CD14-positive monocyte (primary cell): ENCODE measurements at regions not wholly inside any gene's neighbourhood (a gene's known extent, or its start where the extent isn't known, plus 50 kb on each side); places are given as distances from the start of the nearest gene placed in this dataset.

Source experiments
- DNase-seq, 3 donors: peaks; one replicate each; pipeline ENCODE4 v3.0.0-alpha.2; 2011 to 2022
- H2AFZ ChIP-seq: 2 replicates; pipeline ENCODE4 v1.6.0; 2012; ENCODE audit warnings: mild to moderate bottlenecking, low read depth, low read length, inconsistent platforms; ENCODE audit not compliant: insufficient read depth, poor library complexity, severe bottlenecking
- H3K27ac ChIP-seq, 2 donors: 1 replicate in 1 of 2; 2 replicates in 1 of 2; pipeline ENCODE4 v1.5.1; 2012 to 2013; ENCODE audit warnings: low read length in 2 of 2, control low read depth in 1 of 2, inconsistent platforms in 1 of 2, low read depth in 1 of 2, mild to moderate bottlenecking in 1 of 2
- H3K27me3 ChIP-seq, 2 donors: one replicate each; pipeline versions ENCODE4 v1.6.0 to v1.6.1; 2011 to 2013; ENCODE audit warnings: low read length in 2 of 2; ENCODE audit not compliant: control insufficient read depth in 2 of 2, insufficient read depth in 2 of 2
- H3K36me3 ChIP-seq, 2 donors: replicated peaks in 1 of 2; 1 replicate in 1 of 2; 2 replicates in 1 of 2; pipeline versions ENCODE4 v1.5.1 to v1.6.1; 2012 to 2013; ENCODE audit warnings: low read length in 2 of 2, control low read depth in 1 of 2, inconsistent platforms in 1 of 2, mild to moderate bottlenecking in 1 of 2; ENCODE audit not compliant: insufficient read depth in 2 of 2, control insufficient read depth in 1 of 2
- H3K4me1 ChIP-seq, 2 donors: 1 replicate in 1 of 2; 2 replicates in 1 of 2; pipeline versions ENCODE4 v1.5.1 to v1.6.1; 2012 to 2013; ENCODE audit warnings: low read length in 2 of 2, control low read depth in 1 of 2, inconsistent platforms in 1 of 2, mild to moderate bottlenecking in 1 of 2, moderate library complexity in 1 of 2; ENCODE audit not compliant: insufficient read depth in 2 of 2, control insufficient read depth in 1 of 2
- H3K4me2 ChIP-seq: replicated peaks from 2 replicates; pipeline ENCODE3; 2012; ENCODE audit warnings: low read length, moderate library complexity, mild to moderate bottlenecking; ENCODE audit not compliant: poor library complexity, severe bottlenecking; ENCODE audit errors: extremely low read depth
- H3K4me3 ChIP-seq, 3 experiments: fragments of 200-600 bp in 1 of 3; sonication (generic) in 1 of 3; replicated peaks in 1 of 3; 1 replicate in 2 of 3; 2 replicates in 1 of 3; pipeline ENCODE4 v1.5.1; 2011 to 2013; ENCODE audit warnings: low read length in 3 of 3, mild to moderate bottlenecking in 3 of 3, control low read depth in 2 of 3, low read depth in 2 of 3, inconsistent platforms in 1 of 3, moderate library complexity in 1 of 3
- H3K79me2 ChIP-seq: 2 replicates; pipeline ENCODE4 v1.6.0; 2012; ENCODE audit warnings: mild to moderate bottlenecking, control low read depth, inconsistent platforms, low read length, moderate library complexity; ENCODE audit not compliant: insufficient read depth
- H3K9ac ChIP-seq: 2 replicates; pipeline ENCODE4 v1.6.0; 2017; ENCODE audit warnings: low read length, mild to moderate bottlenecking; ENCODE audit not compliant: insufficient read depth, poor library complexity, severe bottlenecking
- H3K9me3 ChIP-seq, 2 donors: replicated peaks in 1 of 2; 1 replicate in 1 of 2; 2 replicates in 1 of 2; pipeline versions ENCODE4 v1.5.1 to v1.6.1; 2012 to 2013; ENCODE audit warnings: low read length in 2 of 2, control low read depth in 1 of 2; ENCODE audit not compliant: control insufficient read depth in 1 of 2, insufficient read depth in 1 of 2
- H4K20me1 ChIP-seq: 2 replicates; pipeline ENCODE4 v1.6.0; 2012; ENCODE audit warnings: mild to moderate bottlenecking, low read length, control low read depth, moderate library complexity; ENCODE audit not compliant: insufficient read depth
- H3K27ac Mint-ChIP-seq, 7 donors: one replicate each; pipeline ENCODE4 v1.8.0; 2020; ENCODE audit warnings: mild to moderate bottlenecking in 7 of 7, mixed read lengths in 7 of 7, moderate library complexity in 6 of 7, inconsistent platforms in 2 of 7
- H3K27me3 Mint-ChIP-seq, 3 donors: one replicate each; pipeline ENCODE4 v1.8.0; 2021 to 2022; ENCODE audit warnings: low read depth in 3 of 3, mild to moderate bottlenecking in 3 of 3, mixed read lengths in 3 of 3, moderate library complexity in 3 of 3, inconsistent platforms in 1 of 3
- H3K36me3 Mint-ChIP-seq, 2 donors: one replicate each; pipeline ENCODE4 v1.8.0; 2020; ENCODE audit warnings: mixed read lengths in 2 of 2, inconsistent platforms in 1 of 2, mild to moderate bottlenecking in 1 of 2
- H3K4me1 Mint-ChIP-seq: one replicate; pipeline ENCODE4 v1.8.0; 2020; ENCODE audit warnings: mild to moderate bottlenecking, mixed read lengths
- H3K4me3 Mint-ChIP-seq, 2 donors: one replicate each; pipeline ENCODE4 v1.8.0; 2020; ENCODE audit warnings: mild to moderate bottlenecking in 2 of 2, mixed read lengths in 2 of 2, moderate library complexity in 1 of 2
- H3K9me3 Mint-ChIP-seq, 7 donors: one replicate each; pipeline ENCODE4 v1.8.0; 2020 to 2022; ENCODE audit warnings: mixed read lengths in 7 of 7, mild to moderate bottlenecking in 6 of 7, moderate library complexity in 6 of 7, inconsistent platforms in 2 of 7
- CTCF ChIP-seq: fragments of 200-600 bp; IDR thresholded peaks from one replicate; pipeline ENCODE4 v1.8.0; 2022; ENCODE audit warnings: antibody characterized with exemption, mild to moderate bottlenecking
- WGBS: methylation state at CpG from one replicate; pipeline ENCODE4 v1.1.5; 2013; ENCODE audit warnings: missing lambda C conversion rate; ENCODE audit not compliant: insufficient coverage; 5-methylcytosine and 5-hydroxymethylcytosine counted together
- intact Hi-C, 2 donors: fragments of 100-400 bp; cut with micrococcal nuclease; formaldehyde crosslinking; loops; one replicate each; pipeline versions ENCODE4 v1.15.0 to v1.15.1; 2023

GRCh38 chr1:207256869-207257268 lies 64.6 kb upstream of the CD55 start:
- peak overlapping the region in 1 of 7 donors; percentile 73 for H3K27ac Mint-ChIP-seq
- peaks cover 15 to 28% (median 23%) of the 10 kb centered on the region in 7 donors for H3K9me3 Mint-ChIP-seq

GRCh38 chr1:207259391-207259790 lies 62.1 kb upstream of the CD55 start:
- H3K4me2 ChIP-seq: no peak overlapping the region
- no peak overlapping the region for H3K27ac ChIP-seq
- Mint-ChIP-seq H3K4me3 (no peak overlapping the region), H3K9me3 (peaks cover 14 to 29% (median 19%) of the 10 kb centered on the region in 7 donors), H3K27me3 (peaks cover 0 to 6% (median 2%) of the 10 kb centered on the region in 3 donors), H3K4me1 (peaks cover 27% of the 10 kb centered on the region), H3K27ac (no peak overlapping the region), H3K36me3 (peaks cover 4 to 10% of the 10 kb centered on the region in 2 donors)
- H3K27me3 ChIP-seq: no peaks in the 10 kb centered on the region
- H3K79me2 ChIP-seq: no peaks in the 10 kb centered on the region
- peak in 2 of 3 donors; percentile 27 to 48 for DNase-seq
- peaks cover 0 to 6% of the 10 kb centered on the region in 2 donors for H3K4me1 ChIP-seq
- H2AFZ ChIP-seq: no peak overlapping the region
- H3K4me3 ChIP-seq: no peak overlapping the region
- H3K9ac ChIP-seq: no peak overlapping the region
- H4K20me1 ChIP-seq: no peaks in the 10 kb centered on the region
- no peaks in the 10 kb centered on the region for H3K36me3 ChIP-seq
- TF ChIP-seq CTCF: no peak
- H3K9me3 ChIP-seq: peaks cover 4 to 10% of the 10 kb centered on the region in 2 donors
- intact Hi-C loops: no loop called here

More at GRCh38 chr1:207256869-207257268, 64.6 kb upstream of the CD55 start:
- H4K20me1 ChIP-seq: no peaks in the 10 kb centered on the region
- no peak overlapping the region for H3K9ac ChIP-seq
- H2AFZ ChIP-seq: no peak overlapping the region
- no peak overlapping the region for H3K4me3 Mint-ChIP-seq
- H3K27me3 Mint-ChIP-seq: peaks cover 0 to 8% (median 2%) of the 10 kb centered on the region in 3 donors
- peaks cover 5 to 11% of the 10 kb centered on the region in 2 donors for H3K9me3 ChIP-seq
- H3K4me2 ChIP-seq: no peak overlapping the region
- H3K27me3 ChIP-seq: no peaks in the 10 kb centered on the region
- no peak for DNase-seq
- TF ChIP-seq CTCF: no peak
- no peaks in the 10 kb centered on the region for H3K36me3 ChIP-seq
- intact Hi-C loops: no loop called here
- no peak overlapping the region for H3K27ac ChIP-seq
- WGBS: no CpG with 5 or more reads among the region's 1 CpG
- peaks cover 0 to 6% of the 10 kb centered on the region in 2 donors for H3K4me1 ChIP-seq
- no peaks in the 10 kb centered on the region for H3K79me2 ChIP-seq
- no peak overlapping the region for H3K4me3 ChIP-seq
- peaks cover 23% of the 10 kb centered on the region for H3K4me1 Mint-ChIP-seq
- peaks cover 7 to 10% of the 10 kb centered on the region in 2 donors for H3K36me3 Mint-ChIP-seq
